ENCODE measurements at regions not wholly inside any gene's neighbourhood (a gene's known extent, or its start where the extent isn't known, plus 50 kb on each side); places are given as distances from the start of the nearest gene placed in this dataset.

- FAIRE-seq (no peak), DNase-seq (ENCODE audit: extremely low spot score, insufficient read length, low read depth) (no peak)
Measured at GRCh38 chr5:74957029-74957784, 91.0 kb upstream of the FAM169A start.

- FAIRE-seq (no peak), DNase-seq (ENCODE audit: extremely low spot score, insufficient read length, low read depth) (no peak)
Measured at GRCh38 chr5:74956278-74956677, 90.1 kb upstream of the FAM169A start.

DNA sequence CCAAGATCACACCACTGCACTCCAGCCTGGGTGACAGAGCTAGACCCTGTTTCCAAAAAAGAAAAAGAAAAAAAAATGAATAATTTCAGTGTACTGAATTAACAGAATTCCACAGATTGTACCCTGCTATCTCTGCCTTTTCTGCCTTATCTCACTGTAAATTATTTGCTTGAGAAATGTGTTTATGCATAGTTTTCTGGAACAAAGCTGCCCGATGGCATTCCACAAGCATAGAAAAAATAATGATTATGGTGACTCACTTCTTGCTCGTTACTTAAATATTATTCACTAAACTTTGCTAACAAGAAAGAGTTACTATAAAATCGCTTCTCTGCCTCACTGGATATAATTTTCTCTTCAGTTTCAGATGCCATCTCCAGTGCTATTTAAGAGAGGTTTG, 88.7 kb upstream of the FAM169A start:
- no peak for DNase-seq (ENCODE audit: extremely low spot score, insufficient read length, low read depth)
- FAIRE-seq: no peak

GRCh38 chr5:74953937-74954720, 87.9 kb upstream of the FAM169A start:
- no peak for DNase-seq (ENCODE audit: extremely low spot score, insufficient read length, low read depth)
- FAIRE-seq: peak; percentile 78

GRCh38 chr5:74953554-74953936, 87.4 kb upstream of the FAM169A start:
- DNase-seq (ENCODE audit: extremely low spot score, insufficient read length, low read depth) (no peak), FAIRE-seq (no peak)

GRCh38 chr5:74952406-74952805, 86.2 kb upstream of the FAM169A start:
- no peak for FAIRE-seq
- DNase-seq (ENCODE audit: extremely low spot score, insufficient read length, low read depth): no peak

DNA sequence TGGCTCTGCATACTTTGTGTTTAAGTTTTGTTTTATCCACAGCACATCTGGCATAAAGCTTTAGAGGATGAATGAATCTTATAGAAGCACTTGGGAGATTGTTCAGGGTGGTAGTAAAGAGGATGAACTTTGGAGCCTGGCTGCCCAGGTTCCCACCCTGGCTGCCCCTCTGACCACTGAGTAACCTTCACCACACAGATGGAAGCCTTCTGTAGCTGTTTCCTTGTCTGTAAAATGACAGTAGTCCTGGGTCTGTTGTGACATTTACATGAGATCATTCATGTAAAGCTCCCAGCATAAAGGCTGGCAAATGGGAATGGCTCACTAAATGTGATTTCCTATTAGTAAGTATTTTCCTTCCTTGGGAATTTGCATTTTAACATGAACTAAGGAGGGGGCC, 85.7 kb upstream of the FAM169A start:
- FAIRE-seq (no peak), DNase-seq (ENCODE audit: extremely low spot score, insufficient read length, low read depth) (no peak)

DNA sequence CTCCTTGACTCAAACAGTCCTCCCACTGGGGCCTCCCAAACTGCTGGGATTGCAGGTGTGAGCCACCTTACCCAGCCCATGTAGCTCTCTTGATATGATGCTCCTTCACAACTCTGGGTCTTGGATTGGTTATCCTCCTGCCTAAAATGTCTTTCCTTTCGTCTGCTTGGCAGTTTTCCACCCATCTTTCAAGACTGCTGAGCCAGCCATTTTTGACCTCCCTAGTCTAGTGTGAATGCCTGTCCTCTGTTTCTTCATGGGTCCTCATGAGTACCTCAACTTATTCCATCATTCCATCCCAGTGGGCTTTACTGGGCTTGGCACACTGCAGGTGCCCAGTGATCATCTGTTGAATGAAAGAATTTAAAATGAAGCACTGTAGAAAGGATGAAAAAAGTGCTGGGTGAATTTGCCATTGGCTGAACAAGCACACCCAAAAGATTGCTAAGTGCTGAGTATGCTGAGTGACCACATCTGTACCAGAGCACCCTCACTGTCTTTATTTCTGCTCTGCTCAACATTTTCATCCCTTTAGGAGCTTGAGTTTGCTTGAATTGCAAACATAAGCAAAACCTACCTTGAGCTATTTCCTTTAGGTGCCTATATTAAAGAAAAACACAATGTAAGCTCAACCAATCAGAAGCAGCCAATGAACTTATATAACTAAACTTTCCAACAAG, 84.8 kb upstream of the FAM169A start:
- FAIRE-seq (no peak), DNase-seq (ENCODE audit: extremely low spot score, insufficient read length, low read depth) (no peak)

DNA sequence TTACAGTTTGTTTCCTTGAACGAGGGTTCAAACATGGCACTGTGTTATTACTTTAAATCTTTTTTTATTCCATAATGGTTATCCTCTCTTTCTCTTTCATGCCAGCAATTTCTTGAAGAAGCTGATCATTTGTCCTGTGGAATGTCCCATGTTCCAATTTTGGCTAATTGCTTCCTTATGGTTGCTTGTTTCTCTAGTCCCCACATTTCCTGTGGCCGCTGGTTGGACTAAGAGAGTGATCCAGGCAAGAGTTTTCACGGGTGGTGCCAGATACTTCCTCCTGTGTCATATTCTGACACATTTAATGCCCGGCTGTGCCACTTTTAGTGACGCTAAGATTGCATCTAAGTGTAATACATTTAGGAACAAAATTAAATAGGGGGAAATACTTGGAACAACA, 83.8 kb upstream of the FAM169A start:
- no peak for FAIRE-seq
- DNase-seq (ENCODE audit: extremely low spot score, insufficient read length, low read depth): no peak

GRCh38 chr5:74948031-74948546, 81.9 kb upstream of the FAM169A start:
- DNase-seq (ENCODE audit: extremely low spot score, insufficient read length, low read depth): no peak
- no peak for FAIRE-seq

- FAIRE-seq: no peak
Measured at GRCh38 chr5:74946471-74946870, 80.3 kb upstream of the FAM169A start.

DNA sequence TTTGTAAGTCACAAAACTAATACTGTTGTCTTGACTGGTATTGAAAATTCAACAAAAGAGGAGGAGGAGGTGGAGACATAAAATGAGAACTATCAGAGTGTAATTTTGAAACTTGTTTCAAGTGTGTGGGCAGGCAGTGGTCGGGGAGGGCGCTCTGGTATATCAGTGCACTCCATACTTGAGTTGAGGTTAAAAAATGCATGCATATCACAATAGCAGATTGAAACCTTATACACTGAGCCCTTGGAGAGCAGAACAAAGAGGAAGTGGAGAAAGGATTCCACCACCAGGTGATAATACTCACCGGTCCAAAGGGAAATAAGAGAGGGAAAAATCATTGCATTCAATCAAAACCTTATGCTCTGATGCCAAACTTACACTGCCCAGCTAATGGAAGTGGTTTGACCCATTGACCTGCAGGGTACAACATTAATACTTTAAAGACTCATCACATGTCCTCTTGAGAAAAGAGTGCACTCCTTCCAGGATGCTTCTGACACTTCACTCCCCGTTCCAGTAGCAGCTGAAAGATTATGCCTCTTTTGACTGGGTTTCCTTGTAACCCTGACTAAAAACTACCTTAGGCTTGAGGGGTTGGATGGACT, 79.5 kb upstream of the FAM169A start:
- DNase-seq (ENCODE audit: extremely low spot score, insufficient read length, low read depth): no peak
- peak; percentile 60 for FAIRE-seq

More at GRCh38 chr5:74946471-74946870, 80.3 kb upstream of the FAM169A start:
- no peak for DNase-seq (ENCODE audit: extremely low spot score, insufficient read length, low read depth)

DNA sequence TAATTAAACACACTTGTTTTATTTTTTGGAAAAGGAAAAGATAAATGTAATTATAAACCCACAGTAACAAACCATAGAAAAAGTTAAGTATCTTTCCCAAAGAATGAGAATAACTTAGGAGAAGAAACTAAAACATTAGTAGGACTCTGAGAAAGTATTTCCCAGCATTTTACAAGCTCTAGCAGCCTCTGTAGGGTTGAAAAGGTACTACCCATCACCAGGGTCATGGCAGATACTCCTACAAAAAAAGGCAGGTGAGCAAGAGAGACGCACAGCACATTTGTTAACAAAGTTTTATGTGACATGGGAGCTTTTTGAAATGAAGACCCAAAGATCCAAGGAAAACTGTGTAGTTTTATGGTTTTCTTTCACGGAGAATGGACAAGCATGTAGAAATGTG, 77.7 kb upstream of the FAM169A start:
- FAIRE-seq: no peak
- no peak for DNase-seq (ENCODE audit: extremely low spot score, insufficient read length, low read depth)

DNA sequence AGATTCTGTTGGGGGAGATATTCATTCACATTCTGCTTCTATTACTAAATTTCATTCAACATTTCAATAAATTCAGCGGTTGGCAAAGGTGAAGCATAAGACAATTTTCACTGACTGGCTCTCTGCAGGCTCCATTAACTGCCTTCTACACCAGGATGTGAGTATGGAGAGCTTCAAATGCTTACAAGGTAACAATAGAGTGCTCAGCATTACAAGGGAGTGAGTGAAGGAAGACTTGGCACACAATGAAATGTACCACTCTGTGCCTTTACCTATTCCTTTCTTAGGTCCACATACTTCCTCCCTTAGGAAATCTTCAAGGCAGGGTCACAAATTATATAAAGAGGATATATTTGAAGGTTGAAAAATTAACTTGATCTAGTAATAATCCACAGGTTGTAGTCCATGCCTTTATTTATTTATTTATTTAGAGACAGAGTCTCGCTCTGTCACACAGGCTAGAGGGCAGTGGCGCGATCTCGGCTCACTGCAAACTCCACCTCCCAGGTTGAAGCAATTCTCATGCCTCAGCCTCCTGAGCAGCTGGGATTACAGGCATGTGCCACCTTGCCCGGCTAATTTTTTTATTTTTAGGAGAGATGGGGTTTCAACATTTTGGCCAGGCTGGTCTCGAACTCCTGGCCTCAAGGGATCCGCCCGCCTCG, 76.6 kb upstream of the FAM169A start:
- FAIRE-seq (no peak), DNase-seq (ENCODE audit: extremely low spot score, insufficient read length, low read depth) (no peak)

GRCh38 chr5:74940782-74941353, 74.7 kb upstream of the FAM169A start:
- FAIRE-seq (no peak), DNase-seq (ENCODE audit: extremely low spot score, insufficient read length, low read depth) (no peak)

DNA sequence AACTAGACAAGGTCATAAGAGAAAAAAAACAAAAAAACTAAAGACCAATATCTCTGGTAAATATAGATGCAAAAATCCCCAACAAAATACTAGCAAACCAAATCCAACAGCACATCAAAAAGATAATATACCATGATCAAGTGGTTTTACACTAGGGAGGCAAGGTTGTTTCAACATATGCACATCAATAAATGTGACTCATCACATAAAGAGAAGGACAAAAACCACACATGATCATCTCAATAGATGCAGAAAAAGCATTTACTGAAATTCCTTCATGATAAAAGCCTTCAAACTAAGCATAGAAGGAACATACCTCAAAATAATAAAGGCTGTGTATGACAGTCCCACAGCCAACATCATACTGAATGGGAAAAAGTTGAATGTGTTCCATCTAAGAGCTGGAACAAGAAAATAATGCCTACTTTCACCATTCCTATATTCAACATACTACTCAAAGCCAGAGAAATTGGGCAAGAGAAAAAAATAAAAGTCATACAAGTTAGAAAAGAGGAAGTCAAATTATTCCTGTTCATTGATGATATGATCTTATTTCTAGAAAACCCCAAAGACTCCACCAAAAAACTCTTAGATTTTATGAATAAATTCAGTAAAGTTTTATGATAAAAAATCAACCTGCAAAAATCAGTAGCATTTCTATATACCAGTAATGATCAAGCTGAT, 72.2 kb upstream of the FAM169A start:
- DNase-seq (ENCODE audit: extremely low spot score, insufficient read length, low read depth) (no peak), FAIRE-seq (no peak)

DNA sequence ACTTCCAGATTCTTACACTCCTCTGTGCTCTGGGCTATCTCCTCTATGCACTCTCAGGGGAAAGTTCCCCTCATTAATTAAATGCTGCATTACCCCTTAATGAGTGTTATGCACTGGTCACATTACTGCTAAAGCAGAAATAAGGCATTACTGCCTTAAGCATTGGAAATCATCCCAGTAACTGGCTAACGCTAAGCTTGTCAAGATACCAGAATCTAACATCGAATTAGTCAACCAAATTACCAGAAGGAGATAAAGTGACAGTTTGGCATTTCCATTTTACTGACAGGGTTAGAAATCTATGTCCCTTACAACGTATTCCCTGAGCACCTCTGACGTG, 69.5 kb upstream of the FAM169A start:
- no peak for FAIRE-seq
- no peak for DNase-seq (ENCODE audit: extremely low spot score, insufficient read length, low read depth)

- FAIRE-seq: peak; percentile 48
- DNase-seq (ENCODE audit: extremely low spot score, insufficient read length, low read depth): no peak
Measured at GRCh38 chr5:74934949-74935751, 69.0 kb upstream of the FAM169A start.
